B cell (primary cell): ENCODE measurements at regions not wholly inside any gene's neighbourhood (a gene's known extent, or its start where the extent isn't known, plus 50 kb on each side); places are given as distances from the start of the nearest gene placed in this dataset.

Source experiments
- ATAC-seq: fragments of 200-7000 bp; cut with Tn5 transposase; one replicate; pipeline ENCODE4 v1.10.0; 2021; ENCODE audit warnings: low read depth, mild to moderate bottlenecking, moderate number of reproducible peaks, moderate library complexity
- CTCF ChIA-PET: fragments of 350-600 bp; sonication (Branson Sonifier 250); formaldehyde crosslinking; loops from one replicate; lab custom pipeline; 2021; ENCODE audit warnings: antibody characterized with exemption, inconsistent platforms; lab: Charles Lee
- POLR2A ChIA-PET: fragments of 350-600 bp; sonication (Branson Sonifier 250); formaldehyde crosslinking; loops from one replicate; lab custom pipeline; 2021; ENCODE audit warnings: antibody characterized with exemption; lab: Charles Lee
- DNase-seq: peaks from one replicate; pipeline ENCODE4 v3.0.0; 2013
- H2AFZ ChIP-seq: 2 replicates; pipeline ENCODE4 v1.6.1; 2012; ENCODE audit warnings: mild to moderate bottlenecking, low read depth, low read length; ENCODE audit not compliant: insufficient read depth, poor library complexity, severe bottlenecking
- H3K27ac ChIP-seq, 2 donors: 1 replicate in 1 of 2; 2 replicates in 1 of 2; pipeline ENCODE4 v1.5.1; 2012 to 2013; ENCODE audit warnings: low read length in 2 of 2, mild to moderate bottlenecking in 2 of 2, moderate library complexity in 1 of 2
- H3K27me3 ChIP-seq, 4 experiments: fragments of 200-600 bp in 1 of 4; sonication (generic) in 1 of 4; replicated peaks in 1 of 4; 1 replicate in 2 of 4; 2 replicates in 2 of 4; pipeline versions ENCODE4 v1.6.1 to v1.7.0; 2013 to 2016; ENCODE audit warnings: low read length in 3 of 4, mild to moderate bottlenecking in 2 of 4, mixed read lengths in 1 of 4, moderate library complexity in 1 of 4; ENCODE audit not compliant: insufficient read depth in 4 of 4, control insufficient read depth in 3 of 4; ENCODE audit errors: control extremely low read depth in 1 of 4
- H3K36me3 ChIP-seq, 2 experiments: replicated peaks in 1 of 2; 1 replicate in 1 of 2; 2 replicates in 1 of 2; pipeline versions ENCODE4 v1.6.1 to v1.7.1; 2013; ENCODE audit warnings: low read length in 1 of 2; ENCODE audit not compliant: insufficient read depth in 2 of 2, control insufficient read depth in 1 of 2; ENCODE audit errors: control extremely low read depth in 1 of 2, extremely low read depth in 1 of 2
- H3K4me1 ChIP-seq, 2 donors: fragments of 200-600 bp in 1 of 2; sonication (generic) in 1 of 2; 1 replicate in 1 of 2; 2 replicates in 1 of 2; pipeline versions ENCODE4 v1.5.1 to v1.6.1; 2013 to 2017; ENCODE audit warnings: low read length in 2 of 2; ENCODE audit not compliant: control insufficient read depth in 2 of 2, insufficient read depth in 2 of 2
- H3K4me2 ChIP-seq: replicated peaks from 2 replicates; pipeline ENCODE3; 2012; ENCODE audit warnings: mild to moderate bottlenecking, low read depth, low read length; ENCODE audit not compliant: poor library complexity, severe bottlenecking
- H3K4me3 ChIP-seq, 5 experiments: fragments of 200-600 bp in 1 of 5; sonication (generic) in 1 of 5; 1 replicate in 3 of 5; 2 replicates in 2 of 5; pipeline versions ENCODE4 v1.5.1 to v1.7.0; 2011 to 2016; ENCODE audit warnings: low read length in 4 of 5, mild to moderate bottlenecking in 4 of 5, low read depth in 2 of 5, control low read depth in 1 of 5, moderate library complexity in 1 of 5; ENCODE audit not compliant: insufficient read depth in 1 of 5; ENCODE audit errors: control extremely low read depth in 1 of 5, extremely low read depth in 1 of 5
- H3K79me2 ChIP-seq: fragments of 200-600 bp; sonication (generic); one replicate; pipeline ENCODE4 v1.6.0; 2016; ENCODE audit warnings: low read length; ENCODE audit not compliant: control insufficient read depth, insufficient read depth
- H3K9ac ChIP-seq: fragments of 200-600 bp; sonication (generic); 2 replicates; pipeline ENCODE4 v1.6.1; 2017; ENCODE audit warnings: mild to moderate bottlenecking, low read length, moderate library complexity
- H3K9me3 ChIP-seq, 3 donors: one replicate each; pipeline versions ENCODE4 v1.6.1 to v1.7.1; 2013; ENCODE audit warnings: low read length in 2 of 3; ENCODE audit not compliant: control insufficient read depth in 2 of 3, insufficient read depth in 1 of 3; ENCODE audit errors: control extremely low read depth in 1 of 3
- H4K20me1 ChIP-seq: 2 replicates; pipeline ENCODE4 v1.6.0; 2012; ENCODE audit warnings: mild to moderate bottlenecking, low read length; ENCODE audit not compliant: insufficient read depth, control insufficient read depth, poor library complexity, severe bottlenecking
- H3K27ac Mint-ChIP-seq: one replicate; pipeline ENCODE4 v1.8.0; 2021; ENCODE audit warnings: mixed read lengths
- H3K27me3 Mint-ChIP-seq: one replicate; pipeline ENCODE4 v1.8.0; 2021; ENCODE audit warnings: mixed read lengths
- H3K4me1 Mint-ChIP-seq: one replicate; pipeline ENCODE4 v1.8.0; 2021; ENCODE audit warnings: mixed read lengths
- H3K4me3 Mint-ChIP-seq: one replicate; pipeline ENCODE4 v1.8.0; 2021; ENCODE audit warnings: mixed read lengths
- H3K9me3 Mint-ChIP-seq: one replicate; pipeline ENCODE4 v1.8.0; 2022; ENCODE audit warnings: mixed read lengths; ENCODE audit not compliant: insufficient read depth
- EZH2 ChIP-seq: IDR thresholded peaks from 2 replicates; pipeline ENCODE4 v1.6.1; 2012; ENCODE audit warnings: borderline replicate concordance, low read depth, mild to moderate bottlenecking, moderate library complexity, low read length; ENCODE audit not compliant: insufficient read depth, poor library complexity, severe bottlenecking
- WGBS: methylation state at CpG from one replicate; pipeline ENCODE4 v1.1.5; 2013; ENCODE audit warnings: missing lambda C conversion rate; ENCODE audit not compliant: insufficient coverage; 5-methylcytosine and 5-hydroxymethylcytosine counted together
- intact Hi-C: fragments of 100-400 bp; cut with micrococcal nuclease; formaldehyde crosslinking; loops from one replicate; pipeline ENCODE4 v1.10.0; 2022
- TF ChIP-seq, protein P1 (sequence below): fragments of 200-600 bp; IDR thresholded peaks from one replicate; pipeline ENCODE4 v1.8.0; 2022; ENCODE audit warnings: antibody characterized with exemption, mild to moderate bottlenecking

GRCh38 chr3:162269636-162270458, 773.2 kb downstream of the OTOL1 start:
- Histone ChIP-seq H3K27me3 (no peaks in the 10 kb centered on the region), H3K79me2 (no peaks in the 10 kb centered on the region), H3K9ac (no peak overlapping the region), H3K27ac (no peak overlapping the region), H3K36me3 (no peaks in the 10 kb centered on the region), H3K4me1 (no peaks in the 10 kb centered on the region), H3K4me3 (no peak overlapping the region), H2AFZ (no peak overlapping the region), H3K4me2 (no peak overlapping the region), H4K20me1 (no peaks in the 10 kb centered on the region), H3K9me3 (no peaks in the 10 kb centered on the region)
- H3K27me3 Mint-ChIP-seq = no peaks in the 10 kb centered on the region
- no peak overlapping the region for H3K4me3 Mint-ChIP-seq
- intact Hi-C loops = no loop called here
- POLR2A ChIA-PET = no interaction called here
- no peaks in the 10 kb centered on the region for H3K4me1 Mint-ChIP-seq
- H3K27ac Mint-ChIP-seq = no peak overlapping the region
- ATAC-seq (no peak), DNase-seq (no peak)
- CTCF ChIA-PET = no interaction called here
- TF ChIP-seq EZH2 = no peak
- TF ChIP-seq, protein P1, sequence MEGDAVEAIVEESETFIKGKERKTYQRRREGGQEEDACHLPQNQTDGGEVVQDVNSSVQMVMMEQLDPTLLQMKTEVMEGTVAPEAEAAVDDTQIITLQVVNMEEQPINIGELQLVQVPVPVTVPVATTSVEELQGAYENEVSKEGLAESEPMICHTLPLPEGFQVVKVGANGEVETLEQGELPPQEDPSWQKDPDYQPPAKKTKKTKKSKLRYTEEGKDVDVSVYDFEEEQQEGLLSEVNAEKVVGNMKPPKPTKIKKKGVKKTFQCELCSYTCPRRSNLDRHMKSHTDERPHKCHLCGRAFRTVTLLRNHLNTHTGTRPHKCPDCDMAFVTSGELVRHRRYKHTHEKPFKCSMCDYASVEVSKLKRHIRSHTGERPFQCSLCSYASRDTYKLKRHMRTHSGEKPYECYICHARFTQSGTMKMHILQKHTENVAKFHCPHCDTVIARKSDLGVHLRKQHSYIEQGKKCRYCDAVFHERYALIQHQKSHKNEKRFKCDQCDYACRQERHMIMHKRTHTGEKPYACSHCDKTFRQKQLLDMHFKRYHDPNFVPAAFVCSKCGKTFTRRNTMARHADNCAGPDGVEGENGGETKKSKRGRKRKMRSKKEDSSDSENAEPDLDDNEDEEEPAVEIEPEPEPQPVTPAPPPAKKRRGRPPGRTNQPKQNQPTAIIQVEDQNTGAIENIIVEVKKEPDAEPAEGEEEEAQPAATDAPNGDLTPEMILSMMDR = no peak
- 70% methylated on average over 3 of the region's 9 CpGs for WGBS
- H3K9me3 Mint-ChIP-seq = peaks cover 2% of the 10 kb centered on the region

DNA sequence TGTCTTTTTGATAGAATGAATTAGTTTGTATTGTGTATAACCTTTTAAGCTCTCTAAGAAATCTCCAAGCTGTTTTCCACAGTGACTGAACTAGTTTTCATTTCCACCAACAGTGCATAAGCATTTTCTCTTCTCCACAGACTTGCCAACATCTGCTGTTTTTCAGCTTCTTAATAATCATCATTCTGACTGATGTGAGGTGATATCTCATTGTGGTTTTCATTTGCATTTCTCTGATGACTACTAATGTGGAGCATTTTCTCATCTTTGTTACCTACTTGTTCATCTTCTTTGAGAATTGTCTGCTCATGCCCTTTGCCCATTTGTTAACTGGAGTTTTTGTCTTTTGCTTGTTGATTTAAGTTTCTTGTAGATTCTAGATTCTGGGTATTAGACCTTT, 777.5 kb downstream of the OTOL1 start:
- POLR2A ChIA-PET = no interaction called here
- Histone ChIP-seq H2AFZ (no peak overlapping the region), H3K27ac (no peak overlapping the region), H3K9ac (no peak overlapping the region), H3K27me3 (no peaks in the 10 kb centered on the region), H3K4me1 (no peaks in the 10 kb centered on the region), H3K4me2 (no peak overlapping the region), H3K4me3 (no peak overlapping the region), H3K79me2 (no peaks in the 10 kb centered on the region), H3K9me3 (peaks cover 0 to 6% (median 1%) of the 10 kb centered on the region in 3 donors), H4K20me1 (no peaks in the 10 kb centered on the region), H3K36me3 (no peaks in the 10 kb centered on the region)
- no peak overlapping the region for H3K27ac Mint-ChIP-seq
- no peaks in the 10 kb centered on the region for H3K27me3 Mint-ChIP-seq
- no peak overlapping the region for H3K4me3 Mint-ChIP-seq
- peaks cover 10% of the 10 kb centered on the region for H3K9me3 Mint-ChIP-seq
- no peaks in the 10 kb centered on the region for H3K4me1 Mint-ChIP-seq
- ATAC-seq = no peak
- TF ChIP-seq, protein P1 = no peak
- intact Hi-C loops = no loop called here
- DNase-seq = no peak
- CTCF ChIA-PET = no interaction called here
